GM18907 (cell line): ENCODE measurements at regions not wholly inside any gene's neighbourhood (a gene's known extent, or its start where the extent isn't known, plus 50 kb on each side); places are given as distances from the start of the nearest gene placed in this dataset.
"Not testable (repeated sequence)": the region's sequence is repeated elsewhere in the genome, so short reads cannot be mapped to it uniquely, and the experiment has no call there.

ENCODE experiments used
- ATAC-seq: cut with Tn5 transposase; IDR thresholded peaks from one replicate; pipeline ENCODE4 v1.9.1; 2021; ENCODE audit warnings: mild to moderate bottlenecking, moderate library complexity; ENCODE audit not compliant: unreplicated experiment

DNA sequence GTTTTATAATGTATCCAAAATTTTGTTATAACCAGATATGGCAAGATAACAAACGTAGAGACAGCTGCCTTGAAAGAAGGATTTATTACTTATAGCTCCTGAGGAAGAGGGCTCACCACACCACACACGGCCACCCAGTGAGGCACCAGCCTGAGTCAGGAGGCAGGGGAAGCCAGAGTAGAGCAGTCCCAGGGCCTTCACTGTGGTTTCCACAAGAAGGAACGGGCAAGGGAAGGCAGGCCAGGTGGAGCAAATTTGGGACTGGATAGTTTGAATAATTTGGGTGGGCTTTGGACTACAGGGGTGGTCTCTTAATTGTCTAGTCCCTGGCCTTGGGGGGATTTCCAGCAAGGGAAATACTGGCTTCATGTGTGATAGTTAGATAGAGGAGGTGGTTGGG, 72.5 kb downstream of the RRAGC start:
- no peak for ATAC-seq

GRCh38 chr1:38786040-38786436, 73.5 kb downstream of the RRAGC start:
- ATAC-seq = no peak

- ATAC-seq = no peak
Measured at GRCh38 chr1:38785285-38786039, 74.1 kb downstream of the RRAGC start.

DNA sequence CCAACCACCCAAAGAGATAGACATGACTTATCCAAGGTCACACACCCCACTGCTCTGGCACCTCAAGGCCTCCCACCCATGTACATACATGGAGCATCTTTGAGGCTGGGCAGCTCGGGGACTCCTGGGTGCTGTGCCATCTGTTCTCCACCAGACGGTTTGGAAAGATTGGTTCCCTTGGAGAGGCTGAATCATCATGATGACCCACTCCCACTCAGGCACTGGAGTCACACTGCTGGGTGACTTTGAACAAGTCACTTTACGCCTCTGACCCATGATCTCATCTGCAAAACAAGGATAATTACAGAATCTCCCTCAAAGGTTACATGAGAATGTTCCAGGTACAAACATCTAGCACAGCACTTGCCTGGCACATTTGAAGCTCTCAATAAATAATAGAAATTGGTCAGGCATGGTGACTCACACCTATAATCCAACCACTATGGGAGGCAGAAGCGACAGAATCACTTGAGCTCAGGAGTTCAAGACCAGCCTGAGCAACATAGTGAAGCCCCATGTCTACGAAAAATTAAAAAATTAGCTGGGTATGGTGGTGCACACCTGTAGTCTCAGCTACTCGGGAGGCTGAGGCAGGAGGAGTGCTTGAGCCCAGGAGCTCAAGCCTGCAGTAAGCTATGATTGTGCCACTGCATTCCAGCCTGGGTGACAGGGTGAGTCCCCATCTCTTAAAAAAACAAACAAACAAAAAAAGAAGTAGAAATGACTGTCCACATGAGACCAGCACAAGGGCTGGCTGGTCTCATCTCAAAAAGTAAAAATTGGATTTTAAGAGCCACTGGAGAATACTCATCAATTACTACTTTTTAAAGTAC, 74.9 kb downstream of the RRAGC start:
- no peak for ATAC-seq

- ATAC-seq = no peak
Measured at GRCh38 chr1:38783640-38784229, 75.8 kb downstream of the RRAGC start.

DNA sequence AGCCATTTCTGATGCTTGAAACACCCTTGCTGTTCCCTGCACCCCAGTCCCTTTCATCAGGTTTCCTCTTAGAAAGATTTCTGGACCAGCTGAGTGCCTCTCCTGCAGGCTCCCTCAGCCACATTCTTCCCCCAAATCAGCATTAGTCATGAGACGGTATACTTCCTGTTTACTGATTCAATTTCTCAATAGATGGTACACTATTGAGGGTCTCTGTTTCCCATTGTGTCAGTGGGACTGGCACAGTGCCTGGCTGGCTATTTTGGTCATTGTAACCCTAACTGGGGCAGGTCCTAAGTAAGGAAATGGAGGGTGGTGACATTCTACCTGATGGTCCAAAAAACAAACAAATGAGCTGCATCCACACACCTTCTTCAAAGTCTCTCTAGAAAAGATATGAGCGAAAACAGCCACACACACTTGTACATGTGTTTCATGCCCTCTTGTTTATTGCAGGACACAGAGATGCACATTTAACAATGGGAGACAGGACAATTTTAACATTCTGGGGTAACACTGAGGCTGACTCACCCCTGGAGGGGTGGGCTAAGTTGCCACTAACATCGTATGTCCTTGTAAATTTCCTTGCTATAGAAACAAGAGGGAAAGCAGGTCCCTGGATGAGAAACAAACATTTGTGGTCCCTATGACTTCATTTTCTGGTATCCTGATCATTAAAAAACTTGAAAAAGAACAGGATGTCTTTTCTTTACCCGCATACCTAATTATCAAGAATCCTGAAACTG, 77.5 kb downstream of the RRAGC start:
- ATAC-seq = no peak

DNA sequence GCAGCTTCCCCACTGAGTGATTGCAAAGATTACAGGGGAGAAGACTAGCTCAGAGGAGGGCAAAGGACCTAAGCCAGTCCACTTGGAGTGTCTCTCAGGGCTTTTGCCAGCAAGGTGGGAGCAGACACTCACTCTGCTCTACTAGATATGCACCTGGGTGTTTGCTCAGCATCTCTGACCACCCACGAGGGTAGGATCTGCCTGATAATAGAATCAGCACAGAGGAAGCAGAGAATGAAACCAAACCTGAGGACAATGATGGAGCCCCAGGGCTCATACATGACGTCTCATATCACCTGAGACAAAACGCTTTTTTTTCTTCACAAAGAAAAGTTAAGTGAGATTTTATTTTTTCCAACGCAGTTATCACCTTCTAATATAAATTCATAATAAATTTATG, 79.4 kb downstream of the RRAGC start:
- no peak for ATAC-seq

DNA sequence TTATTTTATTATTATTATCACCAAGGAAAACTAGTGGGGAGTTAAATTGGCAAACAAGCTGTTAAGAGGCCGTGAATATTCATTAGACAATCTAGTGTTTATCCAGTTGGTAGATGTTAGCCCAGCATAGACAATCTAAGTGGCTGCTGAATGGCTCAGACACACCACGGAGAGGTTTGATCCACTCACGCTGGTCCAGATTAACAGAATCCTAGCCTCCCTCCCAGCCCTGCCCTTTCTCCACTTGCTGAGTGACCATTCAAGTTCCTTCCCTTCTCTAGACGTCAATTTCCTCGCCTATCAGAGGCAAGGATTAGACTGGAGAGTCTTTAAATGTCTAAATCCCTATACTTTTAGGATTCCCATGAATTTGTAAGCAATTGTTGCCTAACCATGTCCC, 80.1 kb downstream of the RRAGC start:
- ATAC-seq = no peak

GRCh38 chr1:38778521-38778920, 81.1 kb downstream of the RRAGC start:
- no peak for ATAC-seq

GRCh38 chr1:38778051-38778450, 81.5 kb downstream of the RRAGC start:
- ATAC-seq = no peak

GRCh38 chr1:38777464-38777957, 82.1 kb downstream of the RRAGC start:
- ATAC-seq = no peak

DNA sequence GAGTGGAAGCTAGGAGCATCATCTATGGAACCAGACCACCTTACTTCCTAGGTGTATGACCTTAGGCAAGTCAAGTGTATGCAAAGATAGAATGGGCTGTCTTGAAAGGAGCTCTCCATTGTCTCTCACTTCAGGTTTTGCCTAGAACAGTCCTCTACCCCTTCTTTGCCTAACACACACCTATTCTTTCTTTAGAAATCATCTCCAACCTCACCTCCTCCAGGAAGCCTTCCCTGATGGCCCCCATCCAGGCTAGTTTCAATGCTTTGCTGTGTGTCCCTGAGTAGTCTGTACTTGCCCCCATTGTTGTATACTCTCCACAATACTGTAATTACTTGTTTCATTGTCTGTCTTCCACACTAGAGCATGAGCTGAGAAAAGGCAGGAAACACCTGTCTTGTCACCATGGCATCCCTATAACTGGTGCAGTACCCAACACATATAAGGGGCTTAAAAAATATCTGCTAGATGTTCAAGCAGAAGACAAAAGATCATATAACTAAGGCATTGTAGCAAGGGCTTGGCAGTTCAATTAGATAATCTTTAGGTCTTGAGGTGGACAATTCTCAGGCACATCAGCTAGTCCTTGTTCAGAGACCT, 83.0 kb downstream of the RRAGC start:
- ATAC-seq = no peak

- ATAC-seq = no peak
Measured at GRCh38 chr1:38775175-38775845, 84.3 kb downstream of the RRAGC start.

DNA sequence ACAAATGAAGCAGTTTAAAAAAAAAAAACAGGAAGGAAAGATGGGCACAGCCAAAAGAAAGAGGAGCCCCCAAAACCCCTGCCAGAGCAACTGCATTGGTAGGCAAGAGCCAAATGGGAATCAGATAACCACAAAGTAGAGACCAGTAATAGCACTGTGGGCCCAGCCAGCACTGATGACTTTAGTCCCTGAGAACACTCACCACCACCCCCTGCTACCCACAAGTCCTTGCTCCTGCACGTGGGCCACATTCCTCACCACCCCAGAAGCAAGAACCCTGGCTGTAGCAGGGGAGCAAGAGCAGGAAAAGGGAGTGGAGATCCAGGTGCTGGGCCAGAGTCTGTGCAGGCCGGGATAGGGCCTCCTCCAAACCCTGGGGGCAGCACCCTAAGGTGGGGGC, 86.1 kb downstream of the RRAGC start:
- no peak for ATAC-seq

DNA sequence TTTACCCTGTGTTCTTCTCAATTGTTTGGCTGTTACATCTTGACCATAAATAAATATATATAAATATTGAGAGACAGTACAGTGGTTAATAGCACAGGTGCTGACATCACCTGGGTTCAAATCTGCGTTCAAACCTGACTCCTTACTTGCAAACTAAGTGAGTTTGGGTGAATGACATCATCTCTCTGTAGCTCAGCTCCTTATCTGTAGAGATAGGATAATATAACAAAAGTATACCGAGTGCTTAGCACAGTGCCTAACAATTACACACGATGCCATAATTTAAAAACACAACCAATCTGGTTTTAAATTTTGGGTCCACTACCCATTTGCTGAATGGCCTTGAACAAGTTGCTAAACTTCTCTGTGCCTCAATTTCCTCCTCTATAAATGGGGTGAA, 86.6 kb downstream of the RRAGC start:
- ATAC-seq = no peak

DNA sequence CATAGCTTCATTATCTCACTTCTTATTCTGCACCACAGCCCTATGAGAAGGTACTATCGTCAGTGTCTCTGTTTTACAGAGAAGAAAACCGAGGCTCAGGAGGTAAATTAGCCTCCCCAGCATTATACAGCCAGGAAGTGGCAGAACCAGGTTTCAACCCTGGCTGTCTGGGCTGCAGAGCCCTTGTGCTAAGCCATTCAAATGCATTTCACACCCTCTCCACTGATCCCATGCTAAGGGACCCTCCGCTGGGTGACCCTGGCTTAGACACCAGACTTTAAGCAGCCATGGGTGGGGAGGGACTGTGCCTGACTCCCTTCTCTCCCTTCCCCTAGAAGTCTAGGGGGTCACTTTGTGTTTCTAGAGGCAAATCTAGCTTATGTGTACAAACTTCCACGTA, 87.5 kb downstream of the RRAGC start:
- ATAC-seq = no peak

DNA sequence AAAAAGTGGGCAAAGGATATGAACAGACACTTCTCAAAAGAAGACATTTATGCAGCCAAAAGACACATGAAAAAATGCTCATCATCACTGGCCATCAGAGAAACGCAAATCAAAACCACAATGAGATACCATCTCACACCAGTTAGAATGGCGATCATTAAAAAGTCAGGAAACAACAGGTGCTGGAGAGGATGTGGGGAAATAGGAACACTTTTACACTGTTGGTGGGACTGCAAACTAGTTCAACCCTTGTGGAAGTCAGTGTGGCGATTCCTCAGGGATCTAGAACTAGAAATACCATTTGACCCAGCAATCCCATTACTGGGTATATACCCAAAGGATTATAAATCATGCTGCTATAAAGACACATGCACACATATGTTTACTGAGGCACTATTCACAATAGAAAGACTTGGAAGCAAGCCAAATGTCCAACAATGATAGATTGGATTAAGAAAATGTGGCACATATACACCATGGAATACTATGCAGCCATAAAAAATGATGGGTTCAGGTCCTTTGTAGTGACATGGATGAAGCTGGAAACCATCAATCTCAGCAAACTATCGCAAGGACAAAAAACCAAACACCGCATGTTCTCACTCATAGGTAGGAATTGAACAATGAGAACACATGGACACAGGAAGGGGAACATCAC, 88.9 kb downstream of the RRAGC start:
- ATAC-seq = not testable (repeated sequence)

DNA sequence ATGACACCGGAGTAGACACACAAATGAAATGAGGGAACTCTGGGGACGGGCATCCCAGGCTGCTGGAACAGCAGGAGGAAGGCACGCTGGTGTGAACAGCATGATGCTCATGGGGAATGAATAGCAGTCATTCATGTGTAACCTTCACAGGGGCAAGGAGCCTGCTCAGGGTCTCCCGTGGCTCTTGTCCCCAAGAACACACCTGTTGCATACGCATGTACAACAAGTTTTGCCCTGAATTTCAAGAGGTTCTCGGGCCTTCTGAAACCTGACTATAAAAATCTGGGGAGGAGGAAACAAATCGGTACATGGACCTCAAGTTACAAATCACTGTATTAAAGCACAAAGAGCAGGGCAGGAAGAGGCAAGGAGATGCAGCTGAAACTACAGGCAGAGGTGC, 93.4 kb downstream of the RRAGC start:
- ATAC-seq = no peak

DNA sequence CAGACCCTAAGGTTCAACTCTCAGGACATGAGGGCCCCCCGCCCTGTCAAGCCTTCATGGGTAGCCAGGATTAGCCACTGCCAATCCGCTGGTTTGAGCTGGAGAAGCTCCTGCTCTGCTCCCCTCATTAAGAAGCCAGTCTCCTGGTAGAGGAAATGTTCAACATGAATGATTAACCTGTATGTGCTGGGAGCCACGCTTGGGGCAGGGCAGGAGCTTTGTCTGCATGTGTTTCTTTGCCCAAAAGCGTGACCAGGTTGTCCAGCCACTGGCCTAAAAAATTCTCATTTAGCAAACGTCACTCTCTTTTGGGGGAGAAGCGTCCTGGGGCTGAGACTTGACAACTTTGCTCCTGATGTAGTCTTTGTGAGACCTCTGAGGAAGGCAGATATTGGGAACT, 96.5 kb downstream of the RRAGC start:
- ATAC-seq = no peak

- ATAC-seq = no peak
Measured at GRCh38 chr1:38760562-38760961, 99.0 kb downstream of the RRAGC start.
